HTERT RPE-1 (cell line): ENCODE measurements at regions not wholly inside any gene's neighbourhood (a gene's known extent, or its start where the extent isn't known, plus 50 kb on each side); places are given as distances from the start of the nearest gene placed in this dataset.

Experiments used
- in situ Hi-C: fragments of 300-500 bp; cut with MboI; formaldehyde crosslinking; loops from 4 replicates; pipeline ENCODE4 v1.14.3; 2020; ENCODE audit warnings: low sequenced_read_pairs

GRCh38 chr1:60487565-60488345, 414.2 kb upstream of the C1orf87 start:
- in situ Hi-C loops = no loop called here

- in situ Hi-C loops = no loop called here
These were observed 409.9 kb upstream of the C1orf87 start for GRCh38 chr1:60483509-60483908.

- in situ Hi-C loops = no loop called here
These were observed 396.7 kb upstream of the C1orf87 start for GRCh38 chr1:60470246-60470645.

- in situ Hi-C loops = no loop called here
These were observed 390.2 kb upstream of the C1orf87 start for GRCh38 chr1:60463786-60464185.

GRCh38 chr1:60463146-60463545, 389.6 kb upstream of the C1orf87 start:
- in situ Hi-C loops = no loop called here

GRCh38 chr1:60461925-60462595, 388.5 kb upstream of the C1orf87 start:
- in situ Hi-C loops = no loop called here

GRCh38 chr1:60458111-60458510, 384.5 kb upstream of the C1orf87 start:
- in situ Hi-C loops = no loop called here

- in situ Hi-C loops = no loop called here
These were observed 376.3 kb upstream of the C1orf87 start for GRCh38 chr1:60449876-60450275.

- in situ Hi-C loops = no loop called here
These were observed 375.3 kb upstream of the C1orf87 start for GRCh38 chr1:60448850-60449249.

- in situ Hi-C loops = no loop called here
These were observed 371.1 kb upstream of the C1orf87 start for GRCh38 chr1:60444680-60445079.

- in situ Hi-C loops = no loop called here
These were observed 362.6 kb upstream of the C1orf87 start for GRCh38 chr1:60436186-60436585.

- in situ Hi-C loops = no loop called here
These were observed 358.0 kb upstream of the C1orf87 start for GRCh38 chr1:60431593-60431992.

- in situ Hi-C loops = no loop called here
These were observed 356.8 kb upstream of the C1orf87 start for GRCh38 chr1:60430375-60430774.

- in situ Hi-C loops = no loop called here
These were observed 354.6 kb upstream of the C1orf87 start for GRCh38 chr1:60428127-60428526.

- in situ Hi-C loops = no loop called here
These were observed 354.1 kb upstream of the C1orf87 start for GRCh38 chr1:60427701-60428100.

- in situ Hi-C loops = no loop called here
These were observed 353.6 kb upstream of the C1orf87 start for GRCh38 chr1:60427194-60427593.

- in situ Hi-C loops = no loop called here
These were observed 352.0 kb upstream of the C1orf87 start for GRCh38 chr1:60425528-60425927.

GRCh38 chr1:60423146-60423780, 349.7 kb upstream of the C1orf87 start:
- in situ Hi-C loops = no loop called here

GRCh38 chr1:60421965-60422364, 348.4 kb upstream of the C1orf87 start:
- in situ Hi-C loops = no loop called here

- in situ Hi-C loops = no loop called here
These were observed 345.5 kb upstream of the C1orf87 start for GRCh38 chr1:60419023-60419422.

GRCh38 chr1:60415696-60416095, 342.1 kb upstream of the C1orf87 start:
- in situ Hi-C loops = no loop called here

GRCh38 chr1:60413091-60413490, 339.5 kb upstream of the C1orf87 start:
- in situ Hi-C loops = no loop called here
